H9 (cell line): ENCODE measurements at regions not wholly inside any gene's neighbourhood (a gene's known extent, or its start where the extent isn't known, plus 50 kb on each side); places are given as distances from the start of the nearest gene placed in this dataset.

Experiments used
- DNase-seq: peaks from one replicate; pipeline ENCODE4 v3.0.0-alpha.2; 2017
- H2AFZ ChIP-seq: one replicate; pipeline ENCODE4 v1.6.1; 2013; ENCODE audit warnings: mild to moderate bottlenecking, low read length, control low read depth, moderate library complexity
- H2AK5ac ChIP-seq: 2 replicates; pipeline ENCODE4 v1.6.1; 2013; ENCODE audit warnings: low read length, control low read depth, mixed read lengths; ENCODE audit not compliant: insufficient read length
- H2BK120ac ChIP-seq: one replicate; pipeline ENCODE4 v1.6.1; 2013; ENCODE audit warnings: low read depth, mild to moderate bottlenecking, low read length, control low read depth, inconsistent platforms; ENCODE audit not compliant: poor library complexity, severe bottlenecking
- H2BK12ac ChIP-seq: 2 replicates; pipeline ENCODE4 v1.6.1; 2013; ENCODE audit warnings: low read length, control low read depth, mixed read lengths, low read depth; ENCODE audit not compliant: insufficient read length
- H2BK15ac ChIP-seq: 2 replicates; pipeline ENCODE4 v1.6.1; 2013; ENCODE audit warnings: low read depth, low read length, control low read depth
- H2BK20ac ChIP-seq: one replicate; pipeline ENCODE4 v1.6.1; 2013; ENCODE audit warnings: low read depth, mild to moderate bottlenecking, low read length, control low read depth, inconsistent platforms; ENCODE audit not compliant: poor library complexity, severe bottlenecking
- H2BK5ac ChIP-seq: 2 replicates; pipeline ENCODE4 v1.6.1; 2013; ENCODE audit warnings: low read length, control low read depth, mixed read lengths; ENCODE audit not compliant: insufficient read length
- H3K14ac ChIP-seq: 2 replicates; pipeline ENCODE4 v1.6.1; 2013; ENCODE audit warnings: low read length, control low read depth; ENCODE audit not compliant: insufficient read depth
- H3K18ac ChIP-seq: 2 replicates; pipeline ENCODE4 v1.6.1; 2013; ENCODE audit warnings: low read depth, mild to moderate bottlenecking, mixed read lengths, low read length, control low read depth; ENCODE audit not compliant: insufficient read length
- H3K23ac ChIP-seq: 2 replicates; pipeline ENCODE4 v1.6.1; 2013; ENCODE audit warnings: low read length, control low read depth, mixed read lengths, low read depth; ENCODE audit not compliant: insufficient read length
- H3K23me2 ChIP-seq: 2 replicates; pipeline ENCODE4 v1.6.1; 2013; ENCODE audit warnings: low read depth, mild to moderate bottlenecking, mixed read lengths, low read length, control low read depth; ENCODE audit not compliant: insufficient read length, poor library complexity, severe bottlenecking
- H3K27ac ChIP-seq: 2 replicates; pipeline ENCODE4 v1.5.1; 2013; ENCODE audit warnings: low read length, control low read depth, mixed read lengths, low read depth; ENCODE audit not compliant: insufficient read length
- H3K27me3 ChIP-seq: 2 replicates; pipeline ENCODE4 v1.6.1; 2013; ENCODE audit warnings: low read length, control low read depth, inconsistent platforms; ENCODE audit not compliant: insufficient read depth
- H3K4ac ChIP-seq: 2 replicates; pipeline ENCODE4 v1.6.1; 2013; ENCODE audit warnings: low read depth, mild to moderate bottlenecking, control low read depth, inconsistent platforms, low read length, moderate library complexity
- H3K4me1 ChIP-seq: 2 replicates; pipeline ENCODE4 v1.6.1; 2013; ENCODE audit warnings: low read length, control low read depth, inconsistent platforms; ENCODE audit not compliant: insufficient read depth
- H3K4me2 ChIP-seq: 2 replicates; pipeline ENCODE4 v1.6.1; 2013; ENCODE audit warnings: low read length, control low read depth, mixed read lengths; ENCODE audit not compliant: insufficient read length, insufficient read depth
- H3K56ac ChIP-seq: 2 replicates; pipeline ENCODE4 v1.6.1; 2013; ENCODE audit warnings: low read depth, mild to moderate bottlenecking, mixed read lengths, low read length, control low read depth; ENCODE audit not compliant: insufficient read length
- H3K79me1 ChIP-seq: 2 replicates; pipeline ENCODE4 v1.6.1; 2013; ENCODE audit warnings: low read depth, mild to moderate bottlenecking, moderate library complexity, low read length, control low read depth, inconsistent platforms; ENCODE audit not compliant: insufficient read depth, poor library complexity, severe bottlenecking
- H3K79me2 ChIP-seq: 2 replicates; pipeline ENCODE4 v1.6.1; 2013; ENCODE audit warnings: low read length, control low read depth, inconsistent platforms; ENCODE audit not compliant: insufficient read depth
- H3K9ac ChIP-seq: 2 replicates; pipeline ENCODE4 v1.6.1; 2013; ENCODE audit warnings: low read length, control low read depth, mixed read lengths; ENCODE audit not compliant: insufficient read length; ENCODE audit errors: extremely low read depth
- H3K9me3 ChIP-seq: one replicate; pipeline ENCODE4 v1.6.1; 2013; ENCODE audit warnings: low read depth, low read length, inconsistent platforms; ENCODE audit not compliant: control insufficient read depth
- H3T11ph ChIP-seq: one replicate; pipeline ENCODE4 v1.6.1; 2013; ENCODE audit warnings: mild to moderate bottlenecking, low read length, control low read depth, inconsistent platforms
- H4K20me1 ChIP-seq: one replicate; pipeline ENCODE4 v1.6.1; 2013; ENCODE audit not compliant: control insufficient read depth, insufficient read length, insufficient read depth
- H4K5ac ChIP-seq: 2 replicates; pipeline ENCODE4 v1.6.1; 2013; ENCODE audit warnings: low read depth, mild to moderate bottlenecking, mixed read lengths, low read length, control low read depth; ENCODE audit not compliant: insufficient read length
- H4K8ac ChIP-seq: replicated peaks from 2 replicates; pipeline ENCODE4 v1.6.1; 2013; ENCODE audit warnings: low read length, control low read depth, mixed read lengths, low read depth; ENCODE audit not compliant: insufficient read length
- H4K91ac ChIP-seq: 2 replicates; pipeline ENCODE4 v1.6.1; 2013; ENCODE audit warnings: low read depth, mild to moderate bottlenecking, moderate library complexity, mixed read lengths, low read length, control low read depth; ENCODE audit not compliant: insufficient read length
- H3K27ac Mint-ChIP-seq, 3 experiments: 2 replicates in 2 of 3; 3 replicates in 1 of 3; pipeline ENCODE4 v1.8.0; 2020 to 2021; ENCODE audit warnings: mixed read lengths in 3 of 3, mild to moderate bottlenecking in 1 of 3, moderate library complexity in 1 of 3
- H3K27me3 Mint-ChIP-seq: 2 replicates; pipeline ENCODE4 v1.8.0; 2021; ENCODE audit warnings: low read depth, mild to moderate bottlenecking, moderate library complexity, mixed read lengths
- H3K36me3 Mint-ChIP-seq, 3 experiments: 2 replicates in 2 of 3; 3 replicates in 1 of 3; pipeline ENCODE4 v1.8.0; 2020 to 2021; ENCODE audit warnings: low read depth in 3 of 3, mixed read lengths in 3 of 3; ENCODE audit not compliant: insufficient read depth in 1 of 3
- H3K4me1 Mint-ChIP-seq, 2 experiments: 2 replicates each; pipeline ENCODE4 v1.8.0; 2020; ENCODE audit warnings: mixed read lengths in 2 of 2
- H3K4me3 Mint-ChIP-seq, 2 experiments: 2 replicates in 1 of 2; 3 replicates in 1 of 2; pipeline ENCODE4 v1.8.0; 2020 to 2021; ENCODE audit warnings: mild to moderate bottlenecking in 2 of 2, mixed read lengths in 2 of 2, moderate library complexity in 1 of 2
- H3K9me3 Mint-ChIP-seq, 2 experiments: 2 replicates in 1 of 2; 3 replicates in 1 of 2; pipeline ENCODE4 v1.8.0; 2020; ENCODE audit warnings: mild to moderate bottlenecking in 2 of 2, mixed read lengths in 2 of 2, moderate library complexity in 1 of 2
- CTCF ChIP-seq: fragments of 200-600 bp; sonication (generic); conservative IDR thresholded peaks from 3 replicates; pipeline ENCODE4 v1.8.0; 2021; ENCODE audit warnings: antibody characterized with exemption, mild to moderate bottlenecking
- WGBS: extraction: QIAGEN DNeasy Blood & Tissue Kit; methylation state at CpG from one replicate; pipeline ENCODE4 v1.1.7; 2013; ENCODE audit warnings: missing lambda C conversion rate, low lambda C conversion rate, mixed read lengths; ENCODE audit not compliant: insufficient read length; ENCODE audit errors: extremely low coverage; 5-methylcytosine and 5-hydroxymethylcytosine counted together

DNA sequence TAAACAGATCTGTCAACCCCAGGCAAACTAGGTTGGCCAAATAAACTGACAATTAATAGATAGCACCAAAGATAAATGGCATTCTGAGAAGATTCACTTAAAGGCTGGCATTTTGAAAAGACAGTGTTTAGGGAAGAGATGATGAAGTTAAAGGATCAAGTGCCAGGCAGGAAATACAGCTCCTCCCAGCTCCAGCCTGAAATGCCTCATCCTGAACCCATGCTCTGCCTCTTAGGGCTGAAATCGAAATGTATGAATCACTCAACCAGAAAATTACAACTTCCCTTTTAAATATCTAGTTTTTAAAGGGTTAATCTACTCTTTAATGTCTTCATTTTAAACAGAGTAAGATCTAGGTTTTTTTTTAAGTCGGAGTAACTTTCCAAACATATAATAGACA is 171.2 kb upstream of the UBL3 start:
- Mint-ChIP-seq H3K27me3 (peaks cover 6% of the 10 kb centered on the region; the same call in 1 of the 2 replicates), H3K36me3 (peaks cover 0 to 1% (median 0%) of the 10 kb centered on the region in 3 experiments; a peak in 2 of 7 replicates), H3K9me3 (no peaks in the 10 kb centered on the region; a peak in 1 of 5 replicates), H3K4me1 (peaks cover 28 to 35% of the 10 kb centered on the region in 2 experiments), H3K4me3 (no peak overlapping the region), H3K27ac (no peak overlapping the region)
- H3K79me2 ChIP-seq = no peaks in the 10 kb centered on the region
- no peaks in the 10 kb centered on the region for H3K23me2 ChIP-seq
- H2BK120ac ChIP-seq = no peak overlapping the region
- H3K4me2 ChIP-seq = no peak overlapping the region
- no peak overlapping the region for H2BK5ac ChIP-seq
- no peak for DNase-seq
- H2BK15ac ChIP-seq = no peak overlapping the region
- no CpG with 5 or more reads among the region's 2 CpGs for WGBS
- H3K79me1 ChIP-seq = no peaks in the 10 kb centered on the region
- H3K27me3 ChIP-seq = no peaks in the 10 kb centered on the region; the same call in 1 of the 2 replicates
- no peak overlapping the region for H2BK12ac ChIP-seq
- TF ChIP-seq CTCF = no peak
- H3K9ac ChIP-seq = no peak overlapping the region
- no peak overlapping the region for H3K27ac ChIP-seq
- H4K20me1 ChIP-seq = no peaks in the 10 kb centered on the region
- H3K4ac ChIP-seq = no peak overlapping the region
- no peak overlapping the region for H2AFZ ChIP-seq
- H4K91ac ChIP-seq = no peak overlapping the region
- H3K18ac ChIP-seq = no peak overlapping the region
- H3K4me1 ChIP-seq = peaks cover 10% of the 10 kb centered on the region
- no peak overlapping the region for H3K23ac ChIP-seq
- H4K8ac ChIP-seq = no peak overlapping the region
- no peak overlapping the region for H3K14ac ChIP-seq
- no peaks in the 10 kb centered on the region for H3K9me3 ChIP-seq
- no peak overlapping the region for H2BK20ac ChIP-seq
- no peak overlapping the region for H4K5ac ChIP-seq
- H3K56ac ChIP-seq = no peak overlapping the region
- no peak overlapping the region for H2AK5ac ChIP-seq
- H3T11ph ChIP-seq = no peak overlapping the region
